Progenitor cell of endocrine pancreas (in vitro differentiated cells): ENCODE measurements at regions not wholly inside any gene's neighbourhood (a gene's known extent, or its start where the extent isn't known, plus 50 kb on each side); places are given as distances from the start of the nearest gene placed in this dataset.

ENCODE experiments used
- DNase-seq: peaks from one replicate; pipeline ENCODE4 v3.0.0; 2021; ENCODE audit warnings: low spot score; ENCODE audit not compliant: unreplicated experiment
- H3K27ac Mint-ChIP-seq: 2 replicates; pipeline ENCODE4 v1.8.0; 2021; ENCODE audit warnings: mild to moderate bottlenecking, moderate library complexity, mixed read lengths
- H3K27me3 Mint-ChIP-seq: 2 replicates; pipeline ENCODE4 v1.8.0; 2021; ENCODE audit warnings: mixed read lengths
- H3K36me3 Mint-ChIP-seq: 2 replicates; pipeline ENCODE4 v1.8.0; 2022; ENCODE audit warnings: mixed read lengths; ENCODE audit not compliant: insufficient read depth
- H3K4me1 Mint-ChIP-seq: 2 replicates; pipeline ENCODE4 v1.8.0; 2021; ENCODE audit warnings: low read depth, mixed read lengths
- H3K4me3 Mint-ChIP-seq: 2 replicates; pipeline ENCODE4 v1.8.0; 2021; ENCODE audit warnings: low read depth, mild to moderate bottlenecking, moderate library complexity, mixed read lengths
- H3K9me3 Mint-ChIP-seq: 2 replicates; pipeline ENCODE4 v1.8.0; 2021; ENCODE audit warnings: low read depth, mixed read lengths
- TF ChIP-seq, protein P1 (sequence below): fragments of 200-600 bp; sonication (generic); IDR thresholded peaks from one replicate; pipeline ENCODE4 v1.5.0; 2021; ENCODE audit warnings: antibody characterized with exemption, mild to moderate bottlenecking; ENCODE audit not compliant: unreplicated experiment

DNA sequence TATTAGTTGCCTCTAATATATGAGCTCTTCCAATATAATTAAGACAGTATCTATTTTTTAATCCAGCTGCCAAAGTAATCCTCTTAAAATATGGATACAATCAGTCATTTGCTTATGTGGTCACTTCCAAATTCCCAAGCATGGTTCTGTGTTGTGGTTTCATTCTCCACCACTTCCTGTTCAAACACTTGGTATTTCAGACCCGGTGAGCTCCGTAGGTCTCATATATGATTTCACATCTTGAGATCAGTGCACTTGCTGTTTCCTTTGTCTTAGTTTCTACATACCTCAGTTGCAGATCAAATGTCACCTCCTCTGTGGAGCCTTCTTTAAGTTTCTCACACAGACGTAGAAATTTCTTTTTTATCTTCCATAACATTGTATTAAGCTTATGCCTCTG, 254.2 kb downstream of the KCNS3 start:
- H3K27me3 Mint-ChIP-seq = peaks cover 2% of the 10 kb centered on the region
- H3K4me3 Mint-ChIP-seq = no peak overlapping the region
- no peak overlapping the region for H3K27ac Mint-ChIP-seq
- H3K4me1 Mint-ChIP-seq = peaks cover 7% of the 10 kb centered on the region
- no peak for DNase-seq
- TF ChIP-seq, protein P1, sequence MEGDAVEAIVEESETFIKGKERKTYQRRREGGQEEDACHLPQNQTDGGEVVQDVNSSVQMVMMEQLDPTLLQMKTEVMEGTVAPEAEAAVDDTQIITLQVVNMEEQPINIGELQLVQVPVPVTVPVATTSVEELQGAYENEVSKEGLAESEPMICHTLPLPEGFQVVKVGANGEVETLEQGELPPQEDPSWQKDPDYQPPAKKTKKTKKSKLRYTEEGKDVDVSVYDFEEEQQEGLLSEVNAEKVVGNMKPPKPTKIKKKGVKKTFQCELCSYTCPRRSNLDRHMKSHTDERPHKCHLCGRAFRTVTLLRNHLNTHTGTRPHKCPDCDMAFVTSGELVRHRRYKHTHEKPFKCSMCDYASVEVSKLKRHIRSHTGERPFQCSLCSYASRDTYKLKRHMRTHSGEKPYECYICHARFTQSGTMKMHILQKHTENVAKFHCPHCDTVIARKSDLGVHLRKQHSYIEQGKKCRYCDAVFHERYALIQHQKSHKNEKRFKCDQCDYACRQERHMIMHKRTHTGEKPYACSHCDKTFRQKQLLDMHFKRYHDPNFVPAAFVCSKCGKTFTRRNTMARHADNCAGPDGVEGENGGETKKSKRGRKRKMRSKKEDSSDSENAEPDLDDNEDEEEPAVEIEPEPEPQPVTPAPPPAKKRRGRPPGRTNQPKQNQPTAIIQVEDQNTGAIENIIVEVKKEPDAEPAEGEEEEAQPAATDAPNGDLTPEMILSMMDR = no peak
- H3K36me3 Mint-ChIP-seq = no peaks in the 10 kb centered on the region
- H3K9me3 Mint-ChIP-seq = no peaks in the 10 kb centered on the region

DNA sequence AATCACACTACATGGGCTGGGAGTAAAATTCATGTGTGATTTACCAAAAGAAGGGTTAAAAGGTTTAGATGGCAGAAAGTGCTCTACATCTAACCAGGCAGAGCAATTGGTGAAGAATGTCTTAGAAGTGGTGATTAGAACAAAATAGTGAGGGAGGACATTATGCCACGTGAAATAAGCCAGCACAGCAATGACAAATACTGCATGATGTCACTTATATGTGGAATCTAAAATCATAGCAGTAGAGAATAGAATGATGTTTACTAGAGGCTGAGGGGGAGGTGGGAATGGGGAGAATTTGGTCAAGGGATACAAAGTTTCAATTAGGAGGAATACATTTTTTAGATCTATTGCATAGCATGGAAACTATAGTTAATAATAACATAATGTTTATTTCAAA, 253.3 kb downstream of the KCNS3 start:
- Mint-ChIP-seq H3K9me3 (no peaks in the 10 kb centered on the region), H3K4me1 (peaks cover 7% of the 10 kb centered on the region), H3K4me3 (no peak overlapping the region), H3K27me3 (peaks cover 2% of the 10 kb centered on the region), H3K27ac (no peak overlapping the region), H3K36me3 (no peaks in the 10 kb centered on the region)
- no peak for DNase-seq
- TF ChIP-seq, protein P1 = no peak

DNA sequence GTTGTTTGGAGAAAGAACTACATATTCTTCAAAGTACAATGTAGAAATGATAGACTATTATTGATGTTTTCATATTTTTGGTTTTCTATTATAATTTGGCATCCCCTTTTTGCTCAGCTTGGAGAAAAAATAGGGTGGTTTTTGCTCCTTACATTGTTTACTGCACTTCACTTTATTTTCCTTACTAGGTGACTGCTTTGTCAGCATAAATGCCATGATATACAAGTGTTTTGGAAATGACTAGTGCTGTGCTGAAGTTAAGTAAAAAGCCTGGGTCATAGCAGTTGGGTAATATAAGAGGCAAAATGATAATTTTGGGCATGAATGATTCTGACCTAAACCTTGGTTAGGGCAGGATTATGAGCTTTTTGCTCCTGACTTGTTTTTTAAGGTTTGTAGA, 250.9 kb downstream of the KCNS3 start:
- Mint-ChIP-seq H3K4me1 (peaks cover 7% of the 10 kb centered on the region), H3K9me3 (no peaks in the 10 kb centered on the region), H3K4me3 (no peak overlapping the region), H3K27me3 (peaks cover 2% of the 10 kb centered on the region), H3K27ac (no peak overlapping the region), H3K36me3 (no peaks in the 10 kb centered on the region)
- DNase-seq = no peak
- TF ChIP-seq, protein P1 = no peak

DNA sequence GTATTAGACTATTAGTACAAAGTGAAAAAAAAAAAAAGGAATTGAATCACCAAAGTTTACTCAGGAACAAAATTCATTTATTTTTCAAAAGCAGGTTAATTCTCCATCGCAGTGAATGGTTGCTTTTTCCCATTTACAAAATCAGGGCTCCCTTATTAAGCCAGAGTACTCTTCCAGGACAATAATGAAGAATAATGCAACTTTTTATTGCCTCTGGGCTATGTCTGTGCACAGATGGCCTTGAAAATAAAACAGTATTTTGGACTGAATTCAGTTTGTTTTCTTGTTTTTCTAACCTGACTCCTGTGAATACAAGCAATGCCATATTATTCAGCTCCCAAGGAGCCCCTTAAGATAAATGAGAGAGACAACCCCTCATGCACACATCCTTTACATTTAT, 246.8 kb downstream of the KCNS3 start:
- Mint-ChIP-seq H3K27me3 (peaks cover 2% of the 10 kb centered on the region), H3K4me3 (no peak overlapping the region), H3K9me3 (no peaks in the 10 kb centered on the region), H3K27ac (no peak overlapping the region), H3K4me1 (peaks cover 1% of the 10 kb centered on the region), H3K36me3 (no peaks in the 10 kb centered on the region)
- TF ChIP-seq, protein P1 = no peak
- no peak for DNase-seq

GRCh38 chr2:18124116-18124835, 245.8 kb downstream of the KCNS3 start:
- DNase-seq = no peak
- no peaks in the 10 kb centered on the region for H3K27me3 Mint-ChIP-seq
- peaks cover 2% of the 10 kb centered on the region for H3K4me1 Mint-ChIP-seq
- H3K4me3 Mint-ChIP-seq = no peak overlapping the region
- H3K9me3 Mint-ChIP-seq = peaks cover 4% of the 10 kb centered on the region
- no peak overlapping the region for H3K27ac Mint-ChIP-seq
- no peaks in the 10 kb centered on the region for H3K36me3 Mint-ChIP-seq
- TF ChIP-seq, protein P1 = no peak
